ENCODE measurements at regions not wholly inside any gene's neighbourhood (a gene's known extent, or its start where the extent isn't known, plus 50 kb on each side); places are given as distances from the start of the nearest gene placed in this dataset.

DNA sequence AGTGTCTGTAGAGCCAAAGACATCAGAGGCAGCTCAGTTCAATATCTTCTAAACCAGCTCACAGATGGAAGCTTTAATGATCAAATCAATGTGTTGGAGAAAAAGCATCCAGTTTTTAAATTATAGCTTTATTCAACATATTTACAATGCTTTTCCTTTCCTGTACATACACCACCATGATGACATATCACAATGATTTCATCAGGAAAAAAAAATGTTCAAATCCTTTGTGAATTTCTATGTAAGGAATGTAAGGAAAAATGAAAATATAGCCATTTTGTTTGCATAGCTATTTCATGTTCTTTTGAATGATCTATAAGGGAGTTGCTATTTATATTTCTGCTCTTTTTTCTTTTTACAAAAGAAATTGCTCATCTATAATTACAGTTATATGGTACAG lies 134.7 kb upstream of the CDH20 start:
- H2BK5ac ChIP-seq (ENCODE audit: insufficient read length, low read length) = no peak overlapping the region
- TF ChIP-seq, protein P1, sequence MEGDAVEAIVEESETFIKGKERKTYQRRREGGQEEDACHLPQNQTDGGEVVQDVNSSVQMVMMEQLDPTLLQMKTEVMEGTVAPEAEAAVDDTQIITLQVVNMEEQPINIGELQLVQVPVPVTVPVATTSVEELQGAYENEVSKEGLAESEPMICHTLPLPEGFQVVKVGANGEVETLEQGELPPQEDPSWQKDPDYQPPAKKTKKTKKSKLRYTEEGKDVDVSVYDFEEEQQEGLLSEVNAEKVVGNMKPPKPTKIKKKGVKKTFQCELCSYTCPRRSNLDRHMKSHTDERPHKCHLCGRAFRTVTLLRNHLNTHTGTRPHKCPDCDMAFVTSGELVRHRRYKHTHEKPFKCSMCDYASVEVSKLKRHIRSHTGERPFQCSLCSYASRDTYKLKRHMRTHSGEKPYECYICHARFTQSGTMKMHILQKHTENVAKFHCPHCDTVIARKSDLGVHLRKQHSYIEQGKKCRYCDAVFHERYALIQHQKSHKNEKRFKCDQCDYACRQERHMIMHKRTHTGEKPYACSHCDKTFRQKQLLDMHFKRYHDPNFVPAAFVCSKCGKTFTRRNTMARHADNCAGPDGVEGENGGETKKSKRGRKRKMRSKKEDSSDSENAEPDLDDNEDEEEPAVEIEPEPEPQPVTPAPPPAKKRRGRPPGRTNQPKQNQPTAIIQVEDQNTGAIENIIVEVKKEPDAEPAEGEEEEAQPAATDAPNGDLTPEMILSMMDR (conservative IDR thresholded peaks at IDR 0.05) = no peak

More for the DNA sequence above, 134.7 kb upstream of the CDH20 start:
- Histone ChIP-seq H3K23me2 (ENCODE audit: insufficient read length, low read depth, low read length, poor library complexity, severe bottlenecking) (no peaks in the 10 kb centered on the region), H4K20me1 (ENCODE audit: control insufficient read depth, insufficient read depth, insufficient read length) (no peaks in the 10 kb centered on the region), H2BK15ac (ENCODE audit: low read depth, low read length) (no peak overlapping the region), H3K4ac (ENCODE audit: low read depth, low read length) (no peak overlapping the region), H3K23ac (ENCODE audit: insufficient read length, low read depth, low read length) (no peak overlapping the region), H2BK120ac (ENCODE audit: low read depth, low read length, poor library complexity, severe bottlenecking) (no peak overlapping the region), H3K9ac (ENCODE audit: extremely low read depth, insufficient read length, low read length) (no peak overlapping the region), H2BK20ac (ENCODE audit: low read depth, low read length, poor library complexity, severe bottlenecking) (no peak overlapping the region), H4K91ac (ENCODE audit: insufficient read length, low read depth, low read length) (no peak overlapping the region), H2AFZ (ENCODE audit: low read length) (no peak overlapping the region), H3K4me2 (ENCODE audit: insufficient read depth, insufficient read length, low read length) (no peak overlapping the region), H2BK12ac (ENCODE audit: insufficient read length, low read depth, low read length) (no peak overlapping the region), H3K9me3 (ENCODE audit: control insufficient read depth, low read depth, low read length) (no peaks in the 10 kb centered on the region), H4K5ac (ENCODE audit: insufficient read length, low read depth, low read length) (no peak overlapping the region), H3K56ac (ENCODE audit: insufficient read length, low read depth, low read length) (no peak overlapping the region), H3K18ac (ENCODE audit: insufficient read length, low read depth, low read length) (no peak overlapping the region), H3T11ph (ENCODE audit: low read length) (no peak overlapping the region), H3K79me2 (ENCODE audit: insufficient read depth, low read length) (no peaks in the 10 kb centered on the region), H3K14ac (ENCODE audit: insufficient read depth, low read length) (no peak overlapping the region), H3K27ac (ENCODE audit: insufficient read length, low read depth, low read length) (no peak overlapping the region), H4K8ac (replicated peaks; ENCODE audit: insufficient read length, low read depth, low read length) (no peak overlapping the region), H2AK5ac (ENCODE audit: insufficient read length, low read length) (no peak overlapping the region), H3K4me1 (ENCODE audit: insufficient read depth, low read length) (no peaks in the 10 kb centered on the region), H3K27me3 (ENCODE audit: insufficient read depth, low read length) (no peaks in the 10 kb centered on the region), H3K79me1 (ENCODE audit: insufficient read depth, low read depth, low read length, poor library complexity, severe bottlenecking) (no peaks in the 10 kb centered on the region)
- Mint-ChIP-seq H3K27ac (no peak overlapping the region), H3K9me3 (no peaks in the 10 kb centered on the region), H3K27me3 (ENCODE audit: low read depth) (no peaks in the 10 kb centered on the region), H3K4me1 (peaks cover 5 to 7% of the 10 kb centered on the region in 2 experiments), H3K4me3 (no peak overlapping the region), H3K36me3 (ENCODE audit: insufficient read depth in 1 of 3, low read depth in 3 of 3) (no peaks in the 10 kb centered on the region)
- no peak for DNase-seq
